ENCODE measurements at regions not wholly inside any gene's neighbourhood (a gene's known extent, or its start where the extent isn't known, plus 50 kb on each side); places are given as distances from the start of the nearest gene placed in this dataset.
"Not testable (repeated sequence)": the region's sequence is repeated elsewhere in the genome, so short reads cannot be mapped to it uniquely, and the experiment has no call there.

GRCh38 chr12:34097213-34097612, 74.9 kb downstream of the ALG10 start:
- DNase-seq, result no peak

DNA sequence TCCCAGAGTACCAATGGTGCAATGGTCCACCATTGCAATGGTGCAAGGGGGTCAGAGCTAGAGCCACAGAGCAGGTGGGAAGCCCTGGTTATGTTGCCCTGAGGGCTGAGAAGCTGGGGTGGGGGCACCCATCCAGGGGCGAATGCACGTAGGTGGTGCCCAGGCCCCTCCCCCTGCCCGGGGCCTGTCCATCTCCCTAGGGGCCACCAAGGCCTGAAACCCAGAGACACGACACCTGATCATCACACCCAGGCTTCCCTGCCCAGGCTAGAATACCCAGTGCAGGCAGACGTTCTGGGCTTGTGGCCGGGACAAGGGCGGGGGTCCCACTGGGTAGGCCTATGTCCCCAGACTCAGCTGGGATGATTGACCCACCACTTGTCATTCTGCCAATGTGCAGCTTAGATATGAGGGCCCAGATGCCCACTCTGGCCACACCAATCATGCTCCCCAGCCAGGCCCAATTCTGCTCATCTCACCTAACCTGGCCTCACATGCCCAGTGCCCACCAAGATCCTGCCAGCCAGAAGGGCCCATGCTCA, 83.2 kb downstream of the ALG10 start:
- no peak for DNase-seq

- no peak for DNase-seq
Observed at GRCh38 chr12:34106172-34106571, 83.9 kb downstream of the ALG10 start.

DNA sequence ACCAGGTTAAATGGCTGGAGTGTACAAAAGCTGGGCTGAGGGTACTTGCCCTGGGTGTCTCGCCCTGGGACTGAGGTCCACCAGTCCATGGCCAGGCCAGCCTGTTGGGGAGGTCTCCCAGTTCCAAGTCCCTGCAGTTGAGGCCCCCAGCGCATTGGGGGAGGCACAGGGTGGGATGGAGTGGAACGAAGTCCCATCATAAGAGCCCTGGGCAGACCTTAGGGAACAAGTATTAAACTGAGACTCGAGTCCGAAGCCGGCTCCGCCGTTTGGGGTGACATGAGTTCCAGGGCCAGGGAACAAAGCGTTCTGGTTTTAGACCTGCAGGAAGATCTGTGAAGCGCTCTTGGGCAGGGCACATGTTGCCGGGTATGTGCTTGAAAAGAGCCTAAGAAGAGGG, 84.7 kb downstream of the ALG10 start:
- no peak for DNase-seq

DNA sequence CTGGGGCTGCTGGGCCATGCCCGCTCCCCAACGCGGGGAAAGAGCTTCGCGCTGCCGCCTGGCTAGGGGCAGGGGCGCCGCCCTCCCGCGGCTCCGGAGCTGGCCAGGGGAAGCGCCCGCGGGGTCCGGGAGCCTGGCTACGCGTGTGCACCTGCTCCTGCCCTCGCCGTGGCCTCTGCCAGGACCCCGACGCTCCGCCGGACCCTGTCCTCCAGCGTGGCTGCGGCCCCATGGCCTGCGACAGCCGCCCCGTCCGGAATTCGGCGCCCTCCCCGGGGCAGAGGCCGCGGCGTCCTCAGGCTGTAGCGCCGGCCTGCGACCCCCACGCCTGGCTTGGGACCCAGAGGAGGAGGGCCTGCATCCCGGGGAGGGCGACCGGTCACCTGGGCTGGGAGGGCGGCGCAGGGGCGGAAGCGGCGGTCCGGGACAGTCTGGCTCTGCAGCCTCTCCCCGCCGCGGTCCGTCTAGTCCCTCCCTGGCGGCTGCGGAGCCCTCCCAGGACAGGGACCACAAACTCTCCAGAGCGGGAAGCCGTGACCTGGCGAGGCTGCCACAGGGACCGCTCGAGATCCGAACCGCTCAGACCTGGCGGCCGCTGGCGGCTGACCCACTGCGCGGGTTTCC, 85.6 kb downstream of the ALG10 start:
- no peak for DNase-seq

DNA sequence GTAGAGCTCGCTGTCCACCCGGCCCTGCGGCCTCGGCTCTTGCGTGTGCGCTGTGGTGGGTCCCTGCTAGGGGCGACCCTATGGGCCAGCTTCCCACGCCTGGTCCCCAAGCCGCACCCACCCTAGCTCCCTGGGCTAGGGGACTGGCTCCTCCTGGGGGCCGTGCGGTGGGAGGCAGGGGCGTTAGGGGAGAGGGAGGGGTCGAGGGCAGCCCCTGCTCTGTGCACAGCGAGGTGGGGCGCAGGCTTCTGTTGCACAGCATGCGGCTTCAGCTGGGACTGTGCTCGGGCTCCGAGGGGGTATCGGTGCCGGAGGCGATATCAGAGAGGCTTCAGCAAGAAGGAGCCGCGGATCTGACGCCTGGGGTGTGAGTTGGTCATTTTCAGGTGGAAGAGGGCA, 86.1 kb downstream of the ALG10 start:
- DNase-seq, result no peak

GRCh38 chr12:34108967-34109366, 86.7 kb downstream of the ALG10 start:
- no peak for DNase-seq

- DNase-seq, result no peak
Observed at GRCh38 chr12:34109390-34109789, 87.1 kb downstream of the ALG10 start.

DNA sequence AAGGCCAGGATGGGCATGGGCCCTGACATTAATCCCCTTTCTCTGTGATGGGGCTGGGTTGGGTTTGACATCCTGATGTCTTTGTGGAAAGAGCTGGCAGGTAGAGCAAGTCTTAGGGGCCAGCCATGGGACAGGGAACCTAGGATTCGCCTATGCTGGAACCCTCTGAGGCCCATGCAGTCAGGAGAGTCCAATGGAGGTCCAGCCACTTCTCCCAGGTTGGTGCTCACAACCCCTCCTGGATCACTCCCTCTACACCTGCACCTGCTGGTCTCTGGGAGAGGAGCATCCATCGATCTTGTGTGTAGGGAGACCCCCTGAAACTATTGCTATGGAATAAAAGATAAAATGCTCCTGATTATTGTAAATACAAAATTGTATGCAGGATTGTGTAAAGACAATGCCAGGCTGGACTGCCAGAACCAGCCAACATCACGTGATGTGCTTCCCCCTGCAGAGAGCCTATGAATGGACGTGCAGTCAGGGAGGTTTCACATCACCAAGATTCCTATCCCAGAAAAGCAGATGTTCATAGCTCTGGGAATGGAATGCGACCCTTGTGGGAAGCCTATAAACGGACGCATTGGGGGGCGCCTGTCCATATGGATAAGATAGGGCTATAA, 87.7 kb downstream of the ALG10 start:
- not testable (repeated sequence) for DNase-seq

- no peak for DNase-seq
Observed at GRCh38 chr12:34119366-34119765, 97.1 kb downstream of the ALG10 start.

GRCh38 chr12:34121360-34121759, 99.1 kb downstream of the ALG10 start:
- no peak for DNase-seq

GRCh38 chr12:34123092-34123491, 100.8 kb downstream of the ALG10 start:
- DNase-seq, result peak; percentile 12 to 68

- no peak for DNase-seq
Observed at GRCh38 chr12:34124608-34125007, 102.3 kb downstream of the ALG10 start.

GRCh38 chr12:34126239-34126641, 103.9 kb downstream of the ALG10 start:
- DNase-seq, result no peak

- no peak for DNase-seq
Observed at GRCh38 chr12:34126805-34127204, 104.5 kb downstream of the ALG10 start.

GRCh38 chr12:34127379-34127778, 105.1 kb downstream of the ALG10 start:
- DNase-seq, result not testable (repeated sequence)

DNA sequence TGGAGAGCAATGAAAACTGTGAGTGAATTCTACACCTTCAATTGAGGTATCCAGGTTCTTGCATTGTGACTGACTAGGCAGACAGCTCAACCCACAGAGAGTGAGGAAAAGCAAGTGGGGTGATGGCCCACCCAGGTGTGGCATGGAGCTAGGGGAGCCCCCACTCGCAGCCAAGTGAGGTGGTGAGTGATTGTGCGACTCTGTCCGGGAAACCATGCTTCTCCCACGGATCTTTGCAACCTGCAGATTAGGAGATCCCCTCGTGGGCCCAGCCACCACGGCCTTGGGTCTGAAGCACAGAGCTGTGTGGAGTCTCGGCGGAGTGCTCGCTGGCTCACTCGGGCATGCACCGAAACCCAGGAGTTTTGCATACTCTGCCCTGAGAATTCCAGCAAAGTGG, 120.1 kb downstream of the ALG10 start:
- no peak for DNase-seq

DNA sequence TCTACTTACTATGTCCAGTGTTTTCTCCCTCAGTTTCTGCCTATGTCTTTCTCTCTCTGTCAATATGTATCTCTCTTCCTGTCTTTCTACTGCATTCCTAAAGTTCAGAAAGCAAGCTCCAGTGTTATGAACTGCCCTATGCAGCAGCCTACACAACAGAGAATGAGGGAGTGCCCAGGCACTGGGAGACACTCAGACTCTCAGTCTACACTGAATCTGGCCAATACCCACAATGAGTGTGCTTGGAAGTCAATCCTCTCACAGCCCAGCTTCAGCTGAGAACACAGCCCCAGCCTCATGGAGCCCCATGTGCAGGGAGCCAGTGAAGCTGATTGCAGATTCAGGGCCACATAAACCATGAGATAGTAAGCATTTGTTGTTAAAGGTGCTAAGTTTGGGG, 128.7 kb downstream of the ALG10 start:
- no peak for DNase-seq

DNA sequence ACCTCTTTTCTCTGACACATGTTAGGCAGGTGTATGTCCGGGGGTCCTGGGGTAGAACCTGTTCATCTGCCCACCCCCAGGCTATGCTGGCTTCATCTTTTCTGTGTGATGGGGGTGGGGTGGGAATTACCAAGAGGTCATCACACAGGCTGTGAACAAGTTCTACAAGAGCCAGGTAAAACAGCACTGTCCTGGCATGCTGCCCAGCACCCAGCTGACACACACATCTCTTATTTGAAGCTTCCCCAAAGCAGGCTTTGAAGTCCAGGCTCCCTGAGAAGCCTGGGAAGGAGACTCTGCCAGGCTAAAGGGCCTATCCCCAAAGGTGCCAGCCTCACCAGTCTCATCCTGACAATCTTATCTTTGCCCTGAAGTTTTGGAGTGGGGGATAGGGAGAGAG, 141.1 kb downstream of the ALG10 start:
- no peak for DNase-seq

DNA sequence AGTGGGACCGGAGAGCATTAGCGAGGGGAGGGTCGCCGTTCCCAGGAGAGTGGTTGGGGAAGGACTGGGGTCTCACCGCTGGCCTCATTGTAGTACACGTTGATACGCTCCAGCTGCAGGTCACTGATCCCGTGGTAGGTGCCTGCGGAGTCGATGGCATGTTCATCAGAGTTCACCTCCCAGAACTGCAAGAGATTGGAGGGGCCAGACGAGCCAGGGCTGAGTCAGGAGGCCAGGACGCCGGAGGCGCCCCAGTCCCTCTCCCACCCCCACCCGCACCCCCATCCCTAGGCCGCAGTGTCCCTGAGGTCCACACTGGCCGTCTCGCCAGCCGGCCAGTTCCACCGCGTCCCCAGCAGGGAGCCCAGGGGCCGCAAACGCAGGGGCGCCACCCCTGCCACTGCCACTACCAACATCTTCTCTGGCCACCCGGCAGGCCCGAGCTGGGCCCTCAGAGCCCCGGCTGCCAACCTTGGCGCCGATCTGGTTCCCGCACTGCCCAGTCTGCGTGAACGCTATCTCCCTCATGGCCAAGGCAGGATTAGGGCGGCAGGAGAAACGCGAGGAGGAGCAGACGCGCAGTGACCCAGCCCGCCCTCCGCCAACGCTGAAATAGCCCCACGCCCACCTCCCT, 144.2 kb downstream of the ALG10 start:
- DNase-seq, result no peak

GRCh38 chr12:34168507-34168906, 146.2 kb downstream of the ALG10 start:
- not testable (repeated sequence) for DNase-seq

GRCh38 chr12:34186492-34186891, 164.2 kb downstream of the ALG10 start:
- DNase-seq, result peak in 1 of 2 experiments; percentile 17

GRCh38 chr12:34188974-34189373, 166.7 kb downstream of the ALG10 start:
- DNase-seq, result no peak

DNA sequence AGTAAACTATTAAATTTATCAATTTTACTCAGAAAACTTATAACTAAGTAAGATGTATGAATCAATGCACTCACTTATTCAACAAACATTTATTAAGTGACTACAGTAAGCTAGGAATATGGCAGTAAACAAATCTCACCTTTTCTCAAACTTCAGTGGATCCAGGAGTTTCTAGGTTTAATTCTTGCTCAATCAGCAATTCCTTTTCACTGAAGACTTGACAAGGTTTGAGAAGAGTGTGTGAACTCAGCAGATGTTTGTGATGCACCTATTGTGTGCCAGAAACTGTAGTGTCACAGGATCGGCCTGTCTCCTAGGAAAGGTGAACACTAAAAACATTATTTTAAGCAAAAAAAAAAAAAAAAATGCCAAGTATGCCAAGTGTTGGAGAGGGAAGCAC, 167.8 kb downstream of the ALG10 start:
- no peak for DNase-seq

All from SW 1271 (cell line).